AG09309 (cell line): ENCODE measurements at regions not wholly inside any gene's neighbourhood (a gene's known extent, or its start where the extent isn't known, plus 50 kb on each side); places are given as distances from the start of the nearest gene placed in this dataset.

Experiments used
- DNase-seq: peaks from one replicate; pipeline ENCODE4 v3.0.0-alpha.2; 2010; ENCODE audit warnings: low read depth
- H3K4me3 ChIP-seq: 2 replicates; pipeline ENCODE4 v1.5.1; 2011; ENCODE audit warnings: mild to moderate bottlenecking, low read depth, low read length, moderate library complexity; ENCODE audit not compliant: control insufficient read depth
- CTCF ChIP-seq: IDR thresholded peaks from 2 replicates; pipeline ENCODE4 v1.5.1; 2011; ENCODE audit warnings: mild to moderate bottlenecking, low read depth, low read length, inconsistent platforms; ENCODE audit not compliant: insufficient read depth, control insufficient read depth; ENCODE audit errors: missing control alignments

GRCh38 chr12:39062266-39062996, 157.0 kb upstream of the CPNE8 start:
- no peak for TF ChIP-seq CTCF
- no peak for DNase-seq
- H3K4me3 ChIP-seq, result no peak overlapping the region

- TF ChIP-seq CTCF, result no peak
- H3K4me3 ChIP-seq, result no peak overlapping the region
- no peak for DNase-seq
These were observed 156.2 kb upstream of the CPNE8 start for GRCh38 chr12:39061576-39061975.

- H3K4me3 ChIP-seq, result no peak overlapping the region
- TF ChIP-seq CTCF, result no peak
- no peak for DNase-seq
These were observed 143.0 kb upstream of the CPNE8 start for GRCh38 chr12:39048395-39048794.

- no peak for DNase-seq
- TF ChIP-seq CTCF, result no peak
- H3K4me3 ChIP-seq, result no peak overlapping the region
These were observed 142.3 kb upstream of the CPNE8 start for GRCh38 chr12:39047539-39048262.

GRCh38 chr12:39044754-39045153, 139.4 kb upstream of the CPNE8 start:
- TF ChIP-seq CTCF, result no peak
- DNase-seq, result no peak
- no peak overlapping the region for H3K4me3 ChIP-seq

- no peak for DNase-seq
These were observed 138.0 kb upstream of the CPNE8 start for GRCh38 chr12:39043424-39043822.

More at GRCh38 chr12:39043424-39043822, 138.0 kb upstream of the CPNE8 start:
- no peak overlapping the region for H3K4me3 ChIP-seq
- no peak for TF ChIP-seq CTCF
